Activated CD8-positive, alpha-beta memory T cell treated with anti-CD3 and anti-CD28 coated beads, Interleukin-2, amount 50 U/mL, for 24 hours (primary cell): ENCODE measurements at regions not wholly inside any gene's neighbourhood (a gene's known extent, or its start where the extent isn't known, plus 50 kb on each side); places are given as distances from the start of the nearest gene placed in this dataset.
"Not testable (repeated sequence)": the region's sequence is repeated elsewhere in the genome, so short reads cannot be mapped to it uniquely, and the experiment has no call there.

ENCODE experiments used
- DNase-seq: peaks from one replicate; pipeline ENCODE4 v3.0.0-alpha.2; 2020; ENCODE audit errors: extremely low read depth

DNA sequence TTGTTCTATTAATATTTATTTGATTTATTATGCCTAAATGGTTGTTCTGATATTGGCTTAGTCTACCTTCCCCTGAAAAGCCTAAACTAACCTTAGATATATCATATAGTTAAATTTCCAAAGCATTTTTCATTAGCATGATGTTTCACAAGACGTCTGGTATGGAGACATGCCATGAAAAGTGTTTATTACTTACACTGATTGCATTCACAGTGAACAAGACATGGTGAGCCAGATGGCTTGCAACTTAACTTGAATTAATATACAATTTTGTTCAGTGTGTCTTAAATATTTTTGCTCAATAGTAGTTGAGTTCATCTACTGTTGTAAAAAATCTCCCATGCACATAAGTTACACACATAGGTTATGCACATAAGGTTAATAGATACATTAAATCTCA, 758.4 kb downstream of the NSUN3 start:
- no peak for DNase-seq

- DNase-seq: no peak
Observed at GRCh38 chr3:94822298-94822697, 759.4 kb downstream of the NSUN3 start.

DNA sequence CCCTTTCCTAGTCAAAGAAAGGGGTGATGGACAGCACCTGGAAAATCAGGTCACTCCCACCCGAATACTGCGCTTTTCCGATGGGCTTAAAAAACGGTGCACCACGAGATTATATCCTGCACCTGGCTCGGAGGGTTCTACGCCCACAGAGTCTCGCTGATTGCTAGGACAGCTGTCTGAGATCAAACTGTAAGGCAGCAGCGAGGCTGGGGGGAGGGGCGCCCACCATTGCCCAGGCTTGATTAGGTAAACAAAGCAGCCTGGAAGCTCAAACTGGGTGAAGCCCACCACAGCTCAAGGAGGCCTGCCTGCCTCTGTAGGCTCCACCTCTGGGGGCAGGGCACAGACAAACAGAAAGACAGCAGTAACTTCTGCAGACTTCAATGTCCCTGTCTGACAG, 783.4 kb downstream of the NSUN3 start:
- DNase-seq: not testable (repeated sequence)

GRCh38 chr3:94862703-94863102, 799.8 kb downstream of the NSUN3 start:
- DNase-seq: no peak

- no peak for DNase-seq
Observed at GRCh38 chr3:94869059-94869547, 806.2 kb downstream of the NSUN3 start.

- DNase-seq: no peak
Observed at GRCh38 chr3:94873751-94874150, 810.9 kb downstream of the NSUN3 start.

DNA sequence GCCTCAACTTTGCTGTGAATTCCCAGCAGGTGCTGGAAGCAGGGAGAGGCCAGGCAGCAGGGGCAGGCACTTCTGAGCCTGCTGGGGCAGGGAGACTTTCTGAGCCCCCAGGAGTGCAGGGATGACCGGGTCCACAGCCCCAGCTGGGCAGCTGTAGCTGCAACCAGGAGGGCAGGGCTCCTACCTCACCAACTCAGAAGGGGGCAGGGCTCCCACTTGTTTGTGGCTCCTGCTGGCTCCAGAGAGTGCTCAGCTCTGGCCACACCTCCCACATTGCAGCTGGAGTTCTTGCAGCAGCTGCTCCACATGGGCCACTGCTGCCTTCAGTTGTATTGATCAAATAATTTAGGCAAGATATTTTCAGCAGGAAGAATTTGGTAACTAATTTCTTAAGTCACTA, 812.3 kb downstream of the NSUN3 start:
- DNase-seq: no peak

GRCh38 chr3:94887065-94887464, 824.2 kb downstream of the NSUN3 start:
- DNase-seq: no peak

- DNase-seq: no peak
Observed at GRCh38 chr3:94896994-94897393, 834.1 kb downstream of the NSUN3 start.

DNA sequence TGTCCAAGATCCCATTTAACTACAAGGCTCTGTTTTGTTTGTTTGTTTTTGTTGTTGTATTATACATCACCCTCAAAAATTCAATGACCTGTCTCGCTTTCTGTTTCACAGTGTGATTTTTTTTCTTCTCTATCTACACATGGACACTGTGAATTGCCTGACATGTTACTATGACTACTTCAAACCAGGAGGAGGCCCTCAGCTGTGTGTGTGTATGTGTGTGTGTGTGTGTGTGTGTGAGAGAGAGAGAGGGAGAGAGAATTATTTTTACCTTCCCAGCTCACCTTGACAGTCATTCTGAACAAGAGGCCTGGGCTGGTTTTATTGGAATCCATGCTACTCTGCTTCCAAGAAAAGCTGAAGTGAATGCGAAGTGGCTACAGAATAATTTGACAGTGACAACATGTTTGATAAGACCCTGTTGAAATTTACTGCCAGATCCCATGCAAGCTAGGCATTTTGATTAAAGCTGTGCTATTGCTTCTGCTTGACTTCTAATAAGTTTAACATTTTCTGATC, 841.4 kb downstream of the NSUN3 start:
- DNase-seq: no peak

GRCh38 chr3:94909726-94910125, 846.9 kb downstream of the NSUN3 start:
- DNase-seq: no peak

GRCh38 chr3:94912656-94913055, 849.8 kb downstream of the NSUN3 start:
- no peak for DNase-seq

- DNase-seq: no peak
Observed at GRCh38 chr3:94927175-94927574, 864.3 kb downstream of the NSUN3 start.

- DNase-seq: no peak
Observed at GRCh38 chr3:94928921-94929320, 866.1 kb downstream of the NSUN3 start.

DNA sequence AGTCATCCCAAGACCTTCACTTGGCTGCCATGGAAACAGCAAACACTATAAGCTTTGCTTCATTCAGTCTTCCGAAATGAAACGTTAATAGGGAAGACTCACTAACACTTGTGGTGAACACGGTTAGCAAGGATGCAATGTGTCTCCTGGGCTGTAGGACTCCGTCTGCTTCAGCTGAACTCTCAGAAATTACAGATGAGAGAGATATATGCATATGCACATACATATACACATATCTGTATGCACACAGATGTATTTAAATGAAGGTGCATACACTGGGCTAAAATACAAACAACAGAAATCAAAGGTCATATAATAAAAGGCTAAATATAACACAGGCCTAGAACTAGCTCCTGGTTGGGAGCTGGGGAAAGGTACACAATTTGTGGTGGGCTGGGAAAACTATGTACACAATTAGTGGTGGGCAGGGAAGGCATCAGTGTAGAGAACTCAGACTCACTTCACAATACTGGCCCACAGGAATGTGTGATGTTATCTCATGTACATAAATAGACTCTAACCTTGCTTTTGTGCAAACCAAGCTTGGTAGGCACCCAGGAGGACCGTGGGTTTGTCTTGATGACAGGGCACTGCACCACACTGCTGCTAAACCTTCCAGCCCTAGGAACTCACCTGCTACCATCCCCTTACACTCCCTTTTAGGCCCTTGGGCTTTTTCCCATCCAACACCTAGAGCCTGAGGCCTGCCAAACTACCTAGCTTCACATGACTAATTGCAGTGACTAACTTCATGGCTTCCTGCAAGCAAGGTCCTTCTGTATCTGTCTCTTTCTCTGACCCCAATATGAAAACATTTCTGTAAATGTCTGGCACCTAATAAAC, 873.1 kb downstream of the NSUN3 start:
- no peak for DNase-seq

- no peak for DNase-seq
Observed at GRCh38 chr3:94937980-94938379, 875.1 kb downstream of the NSUN3 start.

DNA sequence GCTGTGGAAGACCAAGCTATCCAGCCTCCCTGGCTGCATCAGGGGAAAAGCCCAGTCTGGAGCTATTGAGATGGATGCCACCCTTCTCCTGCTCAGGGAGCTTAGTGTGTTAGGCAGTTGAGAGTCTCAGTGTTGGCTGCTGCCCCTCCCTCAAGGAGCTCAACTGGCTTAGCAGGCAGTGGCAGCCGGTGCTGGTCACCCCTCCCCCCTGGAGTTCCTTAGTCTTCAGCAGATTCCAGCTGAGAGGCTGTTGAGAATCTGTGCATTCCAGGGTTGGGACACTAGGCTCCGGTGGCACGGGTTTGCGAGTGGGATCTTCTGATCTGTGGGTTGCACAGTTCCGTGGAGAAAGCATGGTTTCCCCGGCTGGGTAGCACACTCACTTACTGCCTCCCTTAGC, 883.8 kb downstream of the NSUN3 start:
- no peak for DNase-seq

GRCh38 chr3:94961423-94962100, 898.7 kb downstream of the NSUN3 start:
- no peak for DNase-seq

GRCh38 chr3:94965867-94966475, 903.1 kb downstream of the NSUN3 start:
- DNase-seq: no peak

- DNase-seq: no peak
Observed at GRCh38 chr3:94967196-94967595, 904.3 kb downstream of the NSUN3 start.

DNA sequence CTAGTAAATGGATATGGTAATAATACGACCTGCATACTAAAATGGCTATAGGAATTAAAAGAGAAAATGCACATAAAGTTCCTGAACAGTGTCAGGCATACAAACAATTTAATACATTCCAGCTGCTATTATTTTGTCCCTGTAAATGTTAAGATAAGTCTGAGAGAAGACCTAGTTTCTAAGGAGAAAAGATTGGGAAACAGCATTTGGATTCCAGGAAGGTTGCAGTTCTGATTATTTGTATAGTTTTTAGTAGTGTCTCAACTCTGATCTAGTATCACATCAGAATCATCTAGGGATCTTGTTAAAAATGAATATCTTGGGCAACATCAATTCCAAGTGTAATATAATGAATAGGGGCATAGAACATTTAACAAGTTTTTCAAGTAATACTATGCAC, 905.7 kb downstream of the NSUN3 start:
- DNase-seq: no peak

- no peak for DNase-seq
Observed at GRCh38 chr3:94972066-94972465, 909.2 kb downstream of the NSUN3 start.

DNA sequence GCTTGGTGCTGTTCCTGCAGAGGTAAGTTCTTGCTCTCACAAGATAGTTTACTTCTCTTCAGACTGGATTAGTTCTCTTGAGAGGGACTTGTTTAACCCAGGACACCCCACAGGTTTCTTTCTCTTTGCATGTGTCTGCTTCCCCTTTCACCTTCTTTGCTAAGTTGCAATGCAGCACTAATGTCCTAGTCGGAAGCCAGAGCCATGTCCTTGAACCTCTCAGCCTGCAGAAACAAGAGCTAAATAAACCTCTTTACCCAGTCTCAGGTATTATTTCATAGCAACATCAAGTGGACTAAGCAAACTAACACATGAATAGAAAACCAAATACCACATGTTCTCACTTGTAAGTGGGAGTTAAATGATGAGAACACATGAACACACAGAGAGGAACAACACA, 915.2 kb downstream of the NSUN3 start:
- DNase-seq: no peak
